ENCODE measurements at regions not wholly inside any gene's neighbourhood (a gene's known extent, or its start where the extent isn't known, plus 50 kb on each side); places are given as distances from the start of the nearest gene placed in this dataset.

GRCh38 chr4:46550471-46550870 is 160.5 kb upstream of the GABRA2 start:
- no peak for TF ChIP-seq CTCF (IDR thresholded peaks at IDR 0.05; ENCODE audit: low read depth, low read length)
- no peak for TF ChIP-seq MAX (IDR thresholded peaks at IDR 0.05; ENCODE audit: low read depth, low read length)
- TF ChIP-seq MYC (IDR thresholded peaks at IDR 0.05; ENCODE audit: low read depth, low read length), result no peak

All from NB4 (cell line).